HL-60 (cell line): ENCODE measurements at regions not wholly inside any gene's neighbourhood (a gene's known extent, or its start where the extent isn't known, plus 50 kb on each side); places are given as distances from the start of the nearest gene placed in this dataset.

Experiments used
- DNase-seq, 2 experiments: peaks; one replicate each; pipeline ENCODE4 v3.0.0-alpha.2; 2010 to 2020; ENCODE audit warnings: low read depth in 1 of 2, low spot score in 1 of 2
- H3K27ac ChIP-seq: fragments of 250-450 bp; sonication (Bioruptor Pico); replicated peaks from 2 replicates; pipeline ENCODE4 v1.5.1; 2020; ENCODE audit warnings: mild to moderate bottlenecking, moderate library complexity
- H3K27me3 ChIP-seq: fragments of 250-450 bp; sonication (Bioruptor Pico); 2 replicates; pipeline ENCODE4 v1.5.1; 2021; ENCODE audit warnings: mild to moderate bottlenecking, moderate library complexity; ENCODE audit not compliant: insufficient read depth, poor library complexity, severe bottlenecking
- H3K4me3 ChIP-seq: replicated peaks from 2 replicates; pipeline ENCODE4 v1.5.1; 2011; ENCODE audit warnings: mild to moderate bottlenecking, control low read depth, low read length; ENCODE audit not compliant: insufficient read depth
- CTCF ChIP-seq: IDR thresholded peaks from one replicate; pipeline ENCODE4 v1.5.1; 2011; ENCODE audit warnings: low read length, control low read depth, inconsistent platforms; ENCODE audit not compliant: insufficient read depth
- GABPA ChIP-seq: IDR thresholded peaks from 2 replicates; pipeline ENCODE4 v1.6.1; 2012; ENCODE audit warnings: low read depth
- POLR2AphosphoS5 ChIP-seq: IDR thresholded peaks from 2 replicates; pipeline ENCODE4 v1.6.1; 2012; ENCODE audit warnings: low read depth
- REST ChIP-seq: IDR thresholded peaks from 2 replicates; pipeline ENCODE4 v1.6.1; 2012; ENCODE audit warnings: low read depth; ENCODE audit not compliant: insufficient replicate concordance
- SPI1 ChIP-seq: IDR thresholded peaks from 2 replicates; pipeline ENCODE4 v1.6.1; 2012; ENCODE audit warnings: low read depth, mild to moderate bottlenecking, borderline replicate concordance

GRCh38 chr1:112850034-112850757 is 105.8 kb downstream of the SLC16A1 start:
- peaks cover 23% of the 10 kb centered on the region for H3K27me3 ChIP-seq
- peak overlapping the region; percentile 31 for H3K4me3 ChIP-seq
- no peak for TF ChIP-seq SPI1
- no peak for TF ChIP-seq POLR2AphosphoS5
- no peak for TF ChIP-seq CTCF
- TF ChIP-seq REST, result no peak
- TF ChIP-seq GABPA, result no peak
- H3K27ac ChIP-seq, result no peak overlapping the region
- DNase-seq, result no peak

GRCh38 chr1:112849425-112850033 is 106.5 kb downstream of the SLC16A1 start:
- peaks cover 23% of the 10 kb centered on the region for H3K27me3 ChIP-seq
- DNase-seq, result no peak
- TF ChIP-seq POLR2AphosphoS5, result no peak
- no peak for TF ChIP-seq REST
- no peak for TF ChIP-seq SPI1
- no peak for TF ChIP-seq CTCF
- TF ChIP-seq GABPA, result no peak
- H3K4me3 ChIP-seq, result peak overlapping the region; percentile 31
- no peak overlapping the region for H3K27ac ChIP-seq

GRCh38 chr1:112841825-112842224 is 114.2 kb downstream of the SLC16A1 start:
- TF ChIP-seq CTCF (no peak), SPI1 (peak; percentile 26; the same call in 1 of the 2 replicates)
- peaks cover 2% of the 10 kb centered on the region for H3K27me3 ChIP-seq
- DNase-seq, result peak in 1 of 2 experiments; percentile 20
- H3K27ac ChIP-seq, result no peak overlapping the region
- no peak overlapping the region for H3K4me3 ChIP-seq
